NK-92 treated with Interleukin-12 subunit alpha and Interleukin-12 subunit beta, amount 100 ng/mL, for 24 hours (cell line): ENCODE measurements at regions not wholly inside any gene's neighbourhood (a gene's known extent, or its start where the extent isn't known, plus 50 kb on each side); places are given as distances from the start of the nearest gene placed in this dataset.

ENCODE experiments used
- DNase-seq: peaks from one replicate; lab custom pipeline; 2025; lab: John Stamatoyannopoulos, UW

- DNase-seq: no peak
Measured at GRCh38 chr12:89919241-89919906, 210.7 kb upstream of the ATP2B1 start.

- DNase-seq: no peak
Measured at GRCh38 chr12:89918172-89918846, 209.7 kb upstream of the ATP2B1 start.

GRCh38 chr12:89909753-89910152, 201.1 kb upstream of the ATP2B1 start:
- no peak for DNase-seq

- no peak for DNase-seq
Measured at GRCh38 chr12:89907659-89908058, 199.0 kb upstream of the ATP2B1 start.

GRCh38 chr12:89906824-89907223, 198.2 kb upstream of the ATP2B1 start:
- DNase-seq: no peak

GRCh38 chr12:89906178-89906577, 197.5 kb upstream of the ATP2B1 start:
- no peak for DNase-seq

GRCh38 chr12:89901906-89902642, 193.4 kb upstream of the ATP2B1 start:
- DNase-seq: no peak

GRCh38 chr12:89901319-89901718, 192.7 kb upstream of the ATP2B1 start:
- no peak for DNase-seq

- no peak for DNase-seq
Measured at GRCh38 chr12:89899651-89900050, 191.0 kb upstream of the ATP2B1 start.

- no peak for DNase-seq
Measured at GRCh38 chr12:89895591-89895990, 187.0 kb upstream of the ATP2B1 start.

GRCh38 chr12:89895101-89895500, 186.5 kb upstream of the ATP2B1 start:
- DNase-seq: no peak

GRCh38 chr12:89893972-89894706, 185.5 kb upstream of the ATP2B1 start:
- no peak for DNase-seq

- no peak for DNase-seq
Measured at GRCh38 chr12:89892436-89892835, 183.8 kb upstream of the ATP2B1 start.

GRCh38 chr12:89891933-89892332, 183.3 kb upstream of the ATP2B1 start:
- no peak for DNase-seq

- no peak for DNase-seq
Measured at GRCh38 chr12:89890161-89890560, 181.5 kb upstream of the ATP2B1 start.

GRCh38 chr12:89889062-89889461, 180.4 kb upstream of the ATP2B1 start:
- DNase-seq: no peak

GRCh38 chr12:89884952-89885351, 176.3 kb upstream of the ATP2B1 start:
- no peak for DNase-seq

- DNase-seq: no peak
Measured at GRCh38 chr12:89884416-89884898, 175.8 kb upstream of the ATP2B1 start.

GRCh38 chr12:89883630-89884389, 175.2 kb upstream of the ATP2B1 start:
- DNase-seq: no peak

- no peak for DNase-seq
Measured at GRCh38 chr12:89882792-89883191, 174.2 kb upstream of the ATP2B1 start.

- no peak for DNase-seq
Measured at GRCh38 chr12:89882050-89882449, 173.4 kb upstream of the ATP2B1 start.
